GM21515 (cell line): ENCODE measurements at regions not wholly inside any gene's neighbourhood (a gene's known extent, or its start where the extent isn't known, plus 50 kb on each side); places are given as distances from the start of the nearest gene placed in this dataset.

Experiments
- ATAC-seq: cut with Tn5 transposase; IDR thresholded peaks from one replicate; pipeline ENCODE4 v1.9.1; 2021; ENCODE audit not compliant: unreplicated experiment

DNA sequence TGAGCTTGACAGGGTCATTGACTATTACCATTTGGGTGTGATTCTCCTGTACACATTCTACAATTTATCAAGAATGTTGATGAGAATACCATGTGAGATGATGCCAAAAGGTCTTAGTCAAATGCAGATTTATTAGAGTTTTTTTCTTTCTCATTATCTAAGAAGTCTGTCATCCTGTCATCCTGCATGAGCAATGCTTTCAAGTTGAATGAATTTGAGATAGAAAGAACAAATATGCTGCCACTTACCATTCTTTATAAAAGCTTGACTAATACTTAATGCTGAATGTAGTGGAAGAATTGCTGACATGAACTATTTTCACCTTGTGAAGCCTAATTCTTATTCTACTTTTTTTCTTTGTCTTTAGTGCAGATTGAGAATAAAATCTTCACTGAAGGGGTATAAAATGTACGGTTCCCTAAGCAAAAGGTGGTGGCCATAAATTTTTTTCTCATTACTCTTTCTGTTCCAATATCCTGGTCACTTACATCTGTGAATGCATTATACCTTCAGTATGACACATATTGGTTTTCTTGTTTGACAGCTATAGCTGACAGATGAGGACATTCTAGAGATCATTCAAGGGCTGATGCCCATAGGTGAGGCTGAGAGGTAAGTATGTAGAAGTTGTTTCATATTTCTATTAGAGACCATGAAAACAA is 1434.7 kb downstream of the SLITRK1 start:
- no peak for ATAC-seq

DNA sequence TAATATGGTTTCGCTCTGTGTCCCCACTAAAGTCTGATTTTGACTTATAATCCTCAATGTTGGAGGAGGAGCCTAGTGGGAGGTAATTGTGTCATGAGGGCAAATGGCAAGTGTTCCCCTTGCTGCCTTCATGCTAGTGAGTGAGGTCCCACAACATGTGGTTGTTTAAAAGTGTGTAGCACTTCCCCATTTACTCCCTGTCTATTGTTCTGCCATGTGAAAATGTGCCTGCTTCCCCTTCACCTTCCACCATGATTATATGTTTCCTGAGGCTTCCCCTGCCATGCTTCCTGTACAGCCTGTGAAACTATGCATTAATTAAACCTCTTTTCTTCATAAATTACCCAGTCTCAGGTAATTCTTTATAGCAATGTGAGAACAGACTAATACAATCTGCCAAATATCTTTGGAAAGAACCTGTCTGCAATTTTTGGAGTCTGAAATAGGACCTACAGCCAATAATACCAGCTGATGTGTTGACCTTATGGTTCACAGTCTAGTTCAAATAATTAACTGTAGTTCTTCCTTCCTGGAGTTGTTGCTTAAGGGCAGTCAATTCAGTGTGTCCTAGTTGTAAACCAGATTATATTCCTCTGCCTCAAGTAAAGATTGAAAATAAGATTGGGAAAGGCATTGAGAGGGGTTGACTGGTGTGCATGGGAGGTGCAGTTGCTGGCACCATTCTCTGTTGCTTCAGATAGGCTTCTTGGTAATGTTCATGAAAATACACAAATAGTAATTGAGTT is 1442.9 kb downstream of the SLITRK1 start:
- ATAC-seq: no peak

- ATAC-seq: no peak
Observed at GRCh38 chr13:82438320-82438719, 1444.0 kb downstream of the SLITRK1 start.

GRCh38 chr13:82436099-82436585 is 1446.1 kb downstream of the SLITRK1 start:
- ATAC-seq: no peak

- ATAC-seq: no peak
Observed at GRCh38 chr13:82432949-82433348, 1449.3 kb downstream of the SLITRK1 start.

- ATAC-seq: no peak
Observed at GRCh38 chr13:82412749-82413148, 1469.5 kb downstream of the SLITRK1 start.

DNA sequence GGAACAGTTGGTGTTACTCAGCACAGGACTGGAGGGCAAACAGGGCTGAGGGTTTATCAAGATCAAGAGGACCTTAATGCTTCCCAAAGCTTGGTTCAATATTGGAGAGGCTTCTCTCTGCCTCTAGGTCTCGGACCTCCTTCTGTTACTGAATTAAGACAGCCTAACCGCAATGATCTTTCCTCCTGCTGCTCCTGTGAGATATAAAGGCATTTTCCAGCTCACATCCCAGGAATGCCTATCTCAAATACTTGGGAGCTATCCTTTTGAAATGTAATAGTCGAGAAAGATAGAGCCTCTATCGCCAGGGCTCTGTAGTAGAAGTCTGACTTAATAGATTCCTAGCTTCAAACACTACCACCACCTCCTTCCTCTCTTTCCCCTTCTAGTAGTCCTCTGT is 1475.0 kb downstream of the SLITRK1 start:
- ATAC-seq: no peak

DNA sequence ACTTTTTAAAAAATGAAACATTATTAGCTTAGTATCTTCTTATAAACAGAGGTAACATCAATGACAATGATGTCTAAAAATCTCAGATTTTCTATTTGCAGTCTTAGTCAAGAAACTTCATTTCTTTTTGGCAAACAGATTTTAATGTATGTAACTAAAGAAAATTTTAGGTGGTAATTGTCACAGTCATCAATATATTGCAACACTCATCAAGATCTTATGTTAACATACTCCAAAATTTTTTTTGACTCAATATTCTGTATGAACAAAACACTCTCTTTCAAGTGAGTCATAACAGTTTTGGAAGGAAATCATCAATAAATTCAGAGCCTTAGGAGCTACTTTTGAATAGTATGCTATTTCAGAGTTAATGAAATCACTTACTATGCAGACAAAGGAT is 1507.6 kb downstream of the SLITRK1 start:
- ATAC-seq: no peak

DNA sequence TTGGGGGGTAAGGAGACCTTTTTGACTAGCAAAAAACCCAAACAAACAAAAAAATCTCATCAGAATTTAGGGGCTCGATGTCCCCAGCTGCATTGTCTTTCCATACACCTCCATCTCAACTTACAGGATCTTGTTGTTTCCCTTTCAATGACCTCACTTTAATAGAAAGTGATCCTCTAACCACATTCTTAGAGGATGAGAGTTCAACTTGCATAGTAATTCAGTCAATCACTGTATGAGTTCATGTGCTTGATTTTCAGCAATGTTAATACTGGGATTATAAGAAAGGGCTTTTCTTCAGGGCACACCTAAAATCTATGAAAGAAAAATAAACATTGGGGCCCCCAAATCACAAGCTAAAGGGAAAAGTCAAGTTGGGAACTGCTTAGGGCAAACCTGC is 1512.0 kb downstream of the SLITRK1 start:
- no peak for ATAC-seq

- ATAC-seq: no peak
Observed at GRCh38 chr13:82364525-82364924, 1517.7 kb downstream of the SLITRK1 start.

DNA sequence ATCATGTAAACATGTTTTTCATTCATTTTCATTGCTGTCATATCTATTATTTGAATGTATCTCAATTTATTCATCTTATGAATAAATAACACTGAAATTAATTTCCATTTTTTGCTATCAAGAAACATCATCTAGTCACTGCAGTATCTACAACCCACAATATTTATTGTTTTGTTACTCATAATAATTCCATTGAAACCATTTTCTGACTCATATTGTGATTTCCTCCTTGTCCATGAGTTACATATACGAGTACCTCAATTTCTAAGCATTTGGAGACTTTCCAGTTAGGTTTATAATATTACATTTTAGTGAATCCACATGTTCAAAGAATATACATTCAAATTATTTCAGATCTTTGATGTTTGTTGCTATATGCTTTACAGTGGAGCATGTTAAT is 1524.0 kb downstream of the SLITRK1 start:
- no peak for ATAC-seq

DNA sequence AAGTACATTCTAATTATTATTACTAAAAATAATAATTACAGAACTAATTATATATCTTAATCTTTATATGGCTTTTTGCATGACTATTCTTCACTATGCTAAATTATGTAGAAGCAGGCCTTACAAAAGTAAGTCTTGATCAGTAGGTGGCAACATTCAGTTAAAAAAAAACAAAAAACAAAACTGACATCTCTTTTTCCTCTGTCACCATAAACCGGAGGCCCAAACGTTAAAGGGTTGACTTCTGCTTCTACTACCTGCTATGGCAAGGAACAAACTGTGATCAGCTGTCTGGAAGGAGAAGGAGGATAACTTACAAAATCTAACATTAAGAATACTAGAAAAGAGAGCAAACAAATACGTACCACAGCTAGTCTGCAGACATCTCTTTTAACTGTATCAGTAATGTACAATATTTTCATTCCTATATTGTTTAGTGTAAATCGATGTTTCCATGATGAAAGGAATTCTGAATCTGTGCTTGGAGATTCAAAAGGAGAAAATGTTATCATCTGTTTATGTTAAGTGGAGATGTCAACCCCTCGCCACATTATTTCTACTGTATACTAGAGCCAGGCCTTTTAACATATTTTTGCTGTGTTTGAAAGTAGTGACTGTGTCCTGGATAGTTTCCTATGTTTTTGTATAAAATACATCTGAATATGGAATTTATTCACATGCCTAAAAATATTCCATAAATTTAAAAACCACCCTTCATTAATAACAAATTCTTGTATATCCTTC is 1525.4 kb downstream of the SLITRK1 start:
- no peak for ATAC-seq

- no peak for ATAC-seq
Observed at GRCh38 chr13:82344867-82345266, 1537.4 kb downstream of the SLITRK1 start.

GRCh38 chr13:82341116-82341515 is 1541.2 kb downstream of the SLITRK1 start:
- ATAC-seq: no peak

DNA sequence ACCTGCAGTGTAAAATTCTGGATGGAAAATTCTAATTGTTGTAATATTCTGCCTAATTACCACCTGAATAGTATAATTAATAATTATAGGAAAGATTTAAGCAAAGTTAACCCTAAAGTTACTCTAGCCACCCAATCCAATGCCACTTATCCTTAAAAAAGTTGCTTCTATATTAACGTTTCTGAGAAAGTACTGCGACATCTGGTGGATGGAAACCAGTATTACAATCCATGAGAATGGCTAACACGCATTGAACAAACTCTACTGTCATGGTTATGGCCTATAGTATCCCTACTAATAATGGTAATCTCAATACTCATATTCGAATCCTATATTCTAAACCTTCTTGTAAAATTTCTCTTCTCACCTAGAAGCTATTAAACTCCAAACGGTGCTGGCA is 1551.8 kb downstream of the SLITRK1 start:
- ATAC-seq: no peak

DNA sequence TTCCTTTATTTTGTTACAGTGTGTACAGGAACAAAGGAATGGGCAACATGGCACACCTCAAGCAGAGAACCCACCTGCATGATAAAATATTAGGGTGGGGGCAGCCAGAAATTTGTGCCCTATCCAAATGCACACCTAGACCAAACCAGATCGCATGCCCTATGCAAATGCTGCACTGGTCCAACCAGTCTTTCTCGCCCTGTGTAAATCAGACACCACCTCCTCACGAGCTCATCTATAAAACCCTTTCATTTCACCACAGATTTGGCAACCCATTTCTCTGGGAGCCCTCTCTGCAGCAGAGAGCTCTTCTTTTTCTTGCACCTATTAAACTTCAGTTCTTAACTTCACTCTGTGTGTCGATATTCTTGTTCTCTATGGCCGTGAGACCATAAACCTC is 1559.2 kb downstream of the SLITRK1 start:
- no peak for ATAC-seq

- no peak for ATAC-seq
Observed at GRCh38 chr13:82305588-82305987, 1576.7 kb downstream of the SLITRK1 start.

DNA sequence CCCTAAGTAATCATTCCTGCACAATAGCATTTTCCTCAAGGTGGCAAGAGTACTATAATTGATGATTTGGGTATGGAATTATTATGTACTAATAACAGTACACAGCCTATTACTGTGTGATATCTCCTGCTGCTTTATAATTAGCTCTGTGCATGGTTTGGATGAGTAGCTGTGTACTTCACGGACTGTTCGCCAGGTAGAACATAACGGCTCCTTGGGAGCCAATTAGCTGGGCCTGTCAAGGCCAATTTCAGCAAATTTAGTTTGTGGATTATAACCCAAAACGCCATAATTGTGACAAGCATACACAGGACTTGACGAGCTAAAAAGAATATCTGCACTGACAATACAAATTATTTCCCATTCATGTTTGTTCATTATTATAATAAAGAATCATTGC is 1584.2 kb downstream of the SLITRK1 start:
- ATAC-seq: no peak

DNA sequence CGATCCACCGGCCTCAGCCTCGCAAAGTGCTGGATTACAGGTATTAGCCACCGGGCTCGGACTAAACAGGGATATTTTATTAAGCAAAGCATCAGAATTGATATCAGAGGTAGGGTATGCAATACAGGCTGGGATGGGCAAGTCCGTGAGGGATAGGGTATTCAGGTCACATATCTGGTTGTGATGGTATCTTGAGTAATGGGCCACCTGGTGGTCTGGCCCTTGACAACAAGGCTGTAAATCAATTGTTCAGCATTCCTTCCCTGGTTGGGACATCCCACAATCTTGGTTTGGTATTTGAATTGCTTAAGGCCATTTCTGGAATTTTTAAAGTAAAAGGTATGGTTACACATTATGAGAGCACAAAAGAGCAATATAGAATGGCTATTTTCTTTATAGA is 1588.0 kb downstream of the SLITRK1 start:
- ATAC-seq: no peak

DNA sequence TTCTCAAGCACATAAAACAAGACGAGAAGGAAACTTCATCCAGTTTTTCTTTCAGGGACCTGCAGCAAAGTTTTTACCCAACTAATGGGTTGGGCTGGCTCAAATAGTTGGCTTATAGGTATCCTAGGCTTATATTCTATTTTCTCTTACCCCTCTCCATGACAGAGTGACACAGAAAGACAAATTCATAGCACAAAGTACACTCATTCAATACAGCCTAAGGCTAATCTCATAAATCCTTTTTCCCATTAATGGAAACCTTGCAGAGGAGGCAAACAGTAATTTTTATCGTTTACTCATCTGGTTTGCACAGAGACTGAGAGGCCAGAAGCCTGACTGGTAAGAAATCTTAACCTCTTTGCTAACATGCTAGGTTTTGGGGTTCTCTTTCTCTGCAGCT is 1589.9 kb downstream of the SLITRK1 start:
- no peak for ATAC-seq

DNA sequence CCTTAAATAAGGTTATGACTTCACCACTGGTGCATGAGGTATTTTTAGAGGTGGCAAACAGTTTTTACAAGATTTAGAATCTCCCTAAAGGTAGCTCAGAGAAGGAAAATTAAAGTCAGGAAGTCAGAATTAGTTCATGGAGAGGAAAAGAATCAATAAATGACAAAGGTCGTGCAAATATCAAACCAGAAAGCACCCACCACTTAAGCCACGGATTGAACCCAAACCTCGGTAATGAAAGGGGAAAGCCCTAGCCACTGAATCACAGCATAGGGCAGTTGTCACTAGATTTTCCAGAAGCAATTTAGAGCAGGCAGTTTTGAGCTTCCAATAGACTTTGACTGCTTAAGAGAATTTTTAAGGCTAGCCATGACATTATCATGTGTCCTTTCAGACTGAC is 1590.4 kb downstream of the SLITRK1 start:
- ATAC-seq: no peak

GRCh38 chr13:82275644-82276043 is 1606.6 kb downstream of the SLITRK1 start:
- ATAC-seq: no peak
